ENCODE measurements at regions not wholly inside any gene's neighbourhood (a gene's known extent, or its start where the extent isn't known, plus 50 kb on each side); places are given as distances from the start of the nearest gene placed in this dataset.

DNA sequence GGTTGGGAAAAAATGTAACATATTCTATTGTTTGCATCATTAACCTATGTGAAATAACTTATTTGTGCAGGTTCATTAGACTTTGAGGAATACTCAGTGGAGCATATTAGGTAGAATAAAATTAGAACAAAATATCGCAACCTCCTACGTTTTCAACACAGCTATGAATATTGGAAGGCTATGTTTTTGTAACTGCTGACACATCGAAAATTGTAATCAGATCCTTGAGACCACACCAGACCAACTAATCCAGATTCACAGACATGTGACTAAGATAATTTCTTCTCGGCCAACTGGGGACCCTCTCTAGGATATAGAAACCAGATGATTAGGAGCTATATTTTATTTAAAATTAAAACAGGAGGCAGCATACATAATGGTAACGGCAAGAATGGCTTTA, 77.5 kb upstream of the VWC2 start:
- TF ChIP-seq EZH2 (IDR thresholded peaks at IDR 0.05) (no peak), POLR2AphosphoS5 (IDR thresholded peaks at IDR 0.05; ENCODE audit: borderline replicate concordance, low read depth, low read length) (no peak), FOXP2 (optimal IDR thresholded peaks at IDR 0.05; ENCODE audit: control extremely low read depth, extremely low read length, insufficient read depth) (no peak)
